ENCODE measurements at regions not wholly inside any gene's neighbourhood (a gene's known extent, or its start where the extent isn't known, plus 50 kb on each side); places are given as distances from the start of the nearest gene placed in this dataset.

DNA sequence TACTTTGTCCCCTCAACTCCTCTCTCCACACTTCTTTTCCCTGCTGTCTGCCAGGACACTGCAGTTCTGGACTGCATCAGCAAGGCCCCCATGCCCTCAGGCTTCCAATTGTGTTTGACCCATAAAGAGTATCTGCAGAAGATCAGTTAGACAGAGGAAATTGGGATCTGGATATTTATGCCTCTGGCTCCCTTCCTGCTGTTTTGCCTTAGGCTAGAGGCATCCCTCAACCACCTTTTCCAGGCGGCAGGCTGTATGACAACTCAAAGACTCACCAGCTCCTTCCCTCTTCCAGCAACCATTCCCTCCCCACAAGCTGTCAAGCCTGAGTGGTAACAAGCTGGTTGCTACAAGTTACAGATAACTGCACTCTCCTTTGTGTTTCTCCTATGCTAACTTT, 66.4 kb upstream of the NDP start:
- WGBS, 5 donors: 48 to 100% (median 70%) methylated on average over 1 of the region's 1 CpG
- Histone ChIP-seq H3K27ac (no peak overlapping the region), H3K36me3 (no peaks in the 10 kb centered on the region), H3K4me3 (no peak overlapping the region), H3K9me3 (no peaks in the 10 kb centered on the region), H3K27me3 (replicated peaks in 1 of 7) (no peaks in the 10 kb centered on the region), H3K4me1 (no peaks in the 10 kb centered on the region)
- DNase-seq: no peak
- intact Hi-C loops (cut with DNase I; ENCODE audit: low total_unique reads): no loop called here
- TF ChIP-seq POLR2AphosphoS5 (IDR thresholded peaks at IDR 0.05) (no peak), POLR2A (IDR thresholded peaks at IDR 0.05) (no peak)
- TF ChIP-seq, protein P1, sequence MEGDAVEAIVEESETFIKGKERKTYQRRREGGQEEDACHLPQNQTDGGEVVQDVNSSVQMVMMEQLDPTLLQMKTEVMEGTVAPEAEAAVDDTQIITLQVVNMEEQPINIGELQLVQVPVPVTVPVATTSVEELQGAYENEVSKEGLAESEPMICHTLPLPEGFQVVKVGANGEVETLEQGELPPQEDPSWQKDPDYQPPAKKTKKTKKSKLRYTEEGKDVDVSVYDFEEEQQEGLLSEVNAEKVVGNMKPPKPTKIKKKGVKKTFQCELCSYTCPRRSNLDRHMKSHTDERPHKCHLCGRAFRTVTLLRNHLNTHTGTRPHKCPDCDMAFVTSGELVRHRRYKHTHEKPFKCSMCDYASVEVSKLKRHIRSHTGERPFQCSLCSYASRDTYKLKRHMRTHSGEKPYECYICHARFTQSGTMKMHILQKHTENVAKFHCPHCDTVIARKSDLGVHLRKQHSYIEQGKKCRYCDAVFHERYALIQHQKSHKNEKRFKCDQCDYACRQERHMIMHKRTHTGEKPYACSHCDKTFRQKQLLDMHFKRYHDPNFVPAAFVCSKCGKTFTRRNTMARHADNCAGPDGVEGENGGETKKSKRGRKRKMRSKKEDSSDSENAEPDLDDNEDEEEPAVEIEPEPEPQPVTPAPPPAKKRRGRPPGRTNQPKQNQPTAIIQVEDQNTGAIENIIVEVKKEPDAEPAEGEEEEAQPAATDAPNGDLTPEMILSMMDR (IDR thresholded peaks at IDR 0.05 in 8 of 11, conservative IDR thresholded peaks at IDR 0.05 in 3 of 11): no peak

DNA sequence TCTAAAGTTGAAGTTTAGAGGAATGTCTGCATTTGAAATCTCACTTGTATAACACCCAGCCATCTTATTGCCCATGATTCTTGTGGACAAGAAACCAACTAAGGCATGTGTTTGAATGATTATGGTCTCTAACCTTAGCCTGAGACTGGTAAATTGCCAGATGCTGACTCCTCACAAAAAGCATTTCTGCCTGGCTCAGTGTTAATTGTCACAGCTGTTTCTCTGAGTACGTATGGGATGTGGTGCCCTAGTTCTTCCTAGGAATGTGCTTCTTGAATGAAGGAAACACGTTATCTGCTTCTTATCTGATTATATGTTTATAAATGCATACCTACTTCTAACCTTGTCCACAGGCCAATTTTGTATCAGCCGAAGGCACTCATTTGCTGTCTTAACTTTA, 63.1 kb upstream of the NDP start:
- Histone ChIP-seq H3K4me3 (no peak overlapping the region), H3K27ac (no peak overlapping the region), H3K27me3 (replicated peaks in 1 of 7) (no peaks in the 10 kb centered on the region), H3K4me1 (peaks cover 0 to 4% (median 0%) of the 10 kb centered on the region in 6 donors), H3K36me3 (no peaks in the 10 kb centered on the region), H3K9me3 (no peaks in the 10 kb centered on the region)
- TF ChIP-seq POLR2A (IDR thresholded peaks at IDR 0.05) (no peak), POLR2AphosphoS5 (IDR thresholded peaks at IDR 0.05) (no peak)
- TF ChIP-seq, protein P1 (IDR thresholded peaks at IDR 0.05 in 8 of 11, conservative IDR thresholded peaks at IDR 0.05 in 3 of 11): no peak
- DNase-seq: no peak
- 46 to 67% (median 65%) methylated on average over 3 of the region's 3 CpGs for WGBS, 5 donors
- intact Hi-C loops (cut with DNase I; ENCODE audit: low total_unique reads): no loop called here

DNA sequence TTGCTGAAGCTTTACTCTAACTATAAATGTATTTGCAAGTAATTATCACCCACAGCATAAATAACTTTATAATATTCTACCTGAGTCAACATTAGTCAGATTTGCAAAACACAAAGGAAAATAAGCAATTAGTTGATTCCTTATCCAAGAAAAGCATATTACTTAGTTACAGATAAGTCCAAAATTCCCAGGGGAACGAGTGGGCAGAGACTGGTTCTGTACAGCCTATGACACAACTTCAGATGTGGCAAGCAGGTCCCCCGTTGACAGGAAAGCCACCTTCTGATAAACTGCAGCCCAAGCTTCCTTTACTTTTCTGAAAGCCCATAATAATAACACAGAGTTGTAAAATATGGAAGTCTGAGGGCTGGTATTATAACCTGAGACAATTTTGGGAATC, 62.4 kb upstream of the NDP start:
- DNase-seq: no peak
- Histone ChIP-seq H3K9me3 (no peaks in the 10 kb centered on the region), H3K4me1 (peaks cover 0 to 4% (median 0%) of the 10 kb centered on the region in 6 donors), H3K4me3 (no peak overlapping the region), H3K36me3 (no peaks in the 10 kb centered on the region), H3K27ac (no peak overlapping the region), H3K27me3 (replicated peaks in 1 of 7) (no peaks in the 10 kb centered on the region)
- intact Hi-C loops (cut with DNase I; ENCODE audit: low total_unique reads): no loop called here
- TF ChIP-seq, protein P1 (IDR thresholded peaks at IDR 0.05 in 8 of 11, conservative IDR thresholded peaks at IDR 0.05 in 3 of 11): no peak
- 13 to 32% (median 16%) methylated on average over 2 of the region's 2 CpGs for WGBS, 5 donors

DNA sequence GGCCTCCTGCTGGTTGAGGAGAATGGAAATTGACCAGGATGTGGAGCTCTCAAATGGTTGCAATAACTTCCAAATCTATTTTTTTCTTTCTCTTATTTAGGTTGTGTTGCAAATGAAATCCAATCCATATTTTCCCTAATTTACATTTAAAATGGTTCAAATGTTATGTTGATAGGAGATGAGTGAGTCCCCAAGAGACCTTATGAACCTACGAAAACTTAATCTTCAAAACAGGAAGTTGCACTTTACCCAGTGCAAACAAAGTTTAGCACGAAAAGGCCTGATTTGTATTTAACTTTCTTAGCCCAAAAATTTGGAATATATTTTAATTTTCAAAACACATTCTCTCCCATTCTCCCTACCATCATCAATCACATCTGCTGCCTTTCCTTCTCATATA, 59.3 kb upstream of the NDP start:
- H3K27ac ChIP-seq: peak overlapping the region in 1 of 8 donors; percentile 41
- WGBS, 5 donors: 8 to 24% (median 14%) methylated on average over 2 of the region's 2 CpGs

More for the DNA sequence above, 59.3 kb upstream of the NDP start:
- no peak overlapping the region for H3K4me3 ChIP-seq
- peaks cover 0 to 1% (median 0%) of the 10 kb centered on the region in 7 donors for H3K27me3 ChIP-seq (replicated peaks in 1 of 7)
- intact Hi-C loops (cut with DNase I; ENCODE audit: low total_unique reads): no loop called here
- no peak for DNase-seq
- no peak for TF ChIP-seq POLR2AphosphoS5 (IDR thresholded peaks at IDR 0.05)
- no peak for TF ChIP-seq POLR2A (IDR thresholded peaks at IDR 0.05)
- TF ChIP-seq, protein P1 (IDR thresholded peaks at IDR 0.05 in 8 of 11, conservative IDR thresholded peaks at IDR 0.05 in 3 of 11): no peak
- no peaks in the 10 kb centered on the region for H3K9me3 ChIP-seq
- H3K36me3 ChIP-seq: no peaks in the 10 kb centered on the region
- peaks cover 0 to 4% (median 0%) of the 10 kb centered on the region in 6 donors for H3K4me1 ChIP-seq
